HG03378 (cell line): ENCODE measurements at regions not wholly inside any gene's neighbourhood (a gene's known extent, or its start where the extent isn't known, plus 50 kb on each side); places are given as distances from the start of the nearest gene placed in this dataset.
"Not testable (repeated sequence)": the region's sequence is repeated elsewhere in the genome, so short reads cannot be mapped to it uniquely, and the experiment has no call there.

Source experiments
- ATAC-seq: cut with Tn5 transposase; IDR thresholded peaks from one replicate; pipeline ENCODE4 v1.9.1; 2021; ENCODE audit warnings: mild to moderate bottlenecking, moderate library complexity; ENCODE audit not compliant: unreplicated experiment

- no peak for ATAC-seq
Observed at GRCh38 chr3:69648126-69648525, 91.1 kb upstream of the MITF start.

- ATAC-seq: no peak
Observed at GRCh38 chr3:69647511-69648110, 91.7 kb upstream of the MITF start.

GRCh38 chr3:69647081-69647480 is 92.2 kb upstream of the MITF start:
- ATAC-seq: no peak

GRCh38 chr3:69646287-69647067 is 92.8 kb upstream of the MITF start:
- no peak for ATAC-seq

GRCh38 chr3:69642606-69643005 is 96.7 kb upstream of the MITF start:
- ATAC-seq: no peak

- ATAC-seq: no peak
Observed at GRCh38 chr3:69639851-69640250, 99.4 kb upstream of the MITF start.

GRCh38 chr3:69628951-69629350 is 110.3 kb upstream of the MITF start:
- ATAC-seq: no peak

GRCh38 chr3:69613286-69613685 is 126.0 kb upstream of the MITF start:
- ATAC-seq: no peak

GRCh38 chr3:69612791-69613190 is 126.5 kb upstream of the MITF start:
- no peak for ATAC-seq

GRCh38 chr3:69609566-69609965 is 129.7 kb upstream of the MITF start:
- not testable (repeated sequence) for ATAC-seq

GRCh38 chr3:69607466-69608305 is 131.6 kb upstream of the MITF start:
- no peak for ATAC-seq

GRCh38 chr3:69605867-69606266 is 133.4 kb upstream of the MITF start:
- ATAC-seq: no peak

GRCh38 chr3:69604735-69605450 is 134.4 kb upstream of the MITF start:
- ATAC-seq: no peak

GRCh38 chr3:69602112-69602511 is 137.2 kb upstream of the MITF start:
- ATAC-seq: no peak

- ATAC-seq: no peak
Observed at GRCh38 chr3:69594286-69594685, 145.0 kb upstream of the MITF start.

GRCh38 chr3:69591164-69591736 is 148.0 kb upstream of the MITF start:
- ATAC-seq: no peak

GRCh38 chr3:69590111-69590510 is 149.2 kb upstream of the MITF start:
- ATAC-seq: no peak

- no peak for ATAC-seq
Observed at GRCh38 chr3:69588170-69588569, 151.1 kb upstream of the MITF start.

- ATAC-seq: no peak
Observed at GRCh38 chr3:69585472-69585871, 153.8 kb upstream of the MITF start.

GRCh38 chr3:69582044-69582443 is 157.2 kb upstream of the MITF start:
- ATAC-seq: no peak
